OCI-LY7 (cell line): ENCODE measurements at regions not wholly inside any gene's neighbourhood (a gene's known extent, or its start where the extent isn't known, plus 50 kb on each side); places are given as distances from the start of the nearest gene placed in this dataset.

Source experiments
- BruUV-seq: library from RNA; stranded (reverse); fragments of 400-500 nt; replicated peaks from 2 replicates; lab custom pipeline; 2021; lab: Mats Ljungman, UMichigan
- CTCF ChIA-PET: fragments of 300-600 bp; sonication (Branson Sonifier 250); formaldehyde crosslinking; loops from one replicate; lab custom pipeline; 2022; ENCODE audit warnings: antibody characterized with exemption; ENCODE audit not compliant: unreplicated experiment; lab: Charles Lee
- POLR2A ChIA-PET: fragments of 300-600 bp; sonication (Branson Sonifier 250); formaldehyde crosslinking; loops from one replicate; lab custom pipeline; 2022; ENCODE audit warnings: antibody characterized with exemption; lab: Charles Lee
- DNase-seq: peaks from one replicate; pipeline ENCODE4 v3.0.0-alpha.2; 2015; ENCODE audit warnings: low spot score
- H2AFZ ChIP-seq: fragments of 200-600 bp; sonication (generic), shearing (Covaris generic); 2 replicates; pipeline ENCODE4 v1.6.1; 2014; ENCODE audit warnings: mild to moderate bottlenecking, antibody characterized with exemption, low read length, moderate library complexity
- H3K27ac ChIP-seq: fragments of 200-600 bp; sonication (generic); 2 replicates; pipeline ENCODE4 v1.5.1; 2014; ENCODE audit warnings: mixed run types, low read depth, mild to moderate bottlenecking, moderate library complexity, low read length, inconsistent platforms; ENCODE audit not compliant: poor library complexity, severe bottlenecking
- H3K36me3 ChIP-seq: fragments of 200-600 bp; sonication (generic); 2 replicates; pipeline ENCODE4 v1.6.1; 2014; ENCODE audit warnings: mild to moderate bottlenecking, antibody characterized with exemption, low read length, moderate library complexity, mixed read lengths; ENCODE audit not compliant: insufficient read depth
- H3K4me1 ChIP-seq: fragments of 200-600 bp; sonication (generic); 2 replicates; pipeline ENCODE4 v1.5.1; 2014; ENCODE audit warnings: mild to moderate bottlenecking, low read length; ENCODE audit not compliant: insufficient read depth, poor library complexity, severe bottlenecking
- H3K4me2 ChIP-seq: fragments of 200-600 bp; sonication (generic); 2 replicates; pipeline ENCODE4 v1.6.1; 2014; ENCODE audit warnings: mild to moderate bottlenecking, low read length
- H3K4me3 ChIP-seq: fragments of 200-600 bp; sonication (generic); 2 replicates; pipeline ENCODE4 v1.5.1; 2014; ENCODE audit warnings: mild to moderate bottlenecking, low read depth, low read length; ENCODE audit not compliant: poor library complexity, severe bottlenecking
- H3K79me2 ChIP-seq: fragments of 200-600 bp; sonication (generic); 2 replicates; pipeline ENCODE4 v1.6.1; 2016; ENCODE audit warnings: low read depth, mild to moderate bottlenecking, low read length, moderate library complexity, mixed read lengths; ENCODE audit not compliant: insufficient read depth
- H3K9me2 ChIP-seq: fragments of 200-600 bp; sonication (generic); 2 replicates; pipeline ENCODE4 v1.6.1; 2016; ENCODE audit warnings: mild to moderate bottlenecking, low read length, mixed read lengths; ENCODE audit not compliant: insufficient read depth
- H3K9me3 ChIP-seq: fragments of 200-600 bp; sonication (generic); 2 replicates; pipeline ENCODE4 v1.6.1; 2014; ENCODE audit warnings: mild to moderate bottlenecking, mixed run types, low read length, mixed read lengths
- H4K20me1 ChIP-seq: fragments of 200-600 bp; sonication (generic); 2 replicates; pipeline ENCODE4 v1.6.1; 2014; ENCODE audit warnings: mild to moderate bottlenecking, antibody characterized with exemption, low read length, moderate library complexity, mixed read lengths; ENCODE audit not compliant: insufficient read depth
- EZH2phosphoT487 ChIP-seq: fragments of 200-600 bp; sonication (generic); IDR thresholded peaks from 2 replicates; pipeline ENCODE4 v1.6.1; 2018; ENCODE audit warnings: low read depth, borderline replicate concordance, mild to moderate bottlenecking, mixed run types, antibody characterized with exemption, low read length, moderate library complexity, mixed read lengths
- intact Hi-C: fragments of 100-400 bp; cut with micrococcal nuclease; formaldehyde crosslinking; loops from one replicate; pipeline ENCODE4 v1.10.0; 2022; ENCODE audit not compliant: unreplicated experiment
- TF ChIP-seq, protein P1 (sequence below): fragments of 200-600 bp; sonication (generic); conservative IDR thresholded peaks from 2 replicates; pipeline ENCODE4 v1.5.1; 2014; ENCODE audit warnings: mild to moderate bottlenecking, antibody characterized with exemption, low read length, moderate library complexity, mixed read lengths

- intact Hi-C loops, result no loop called here
- no peak overlapping the region for H3K27ac ChIP-seq
- H3K36me3 ChIP-seq, result no peaks in the 10 kb centered on the region
- BruUV-seq, result no TSS peak
- H3K79me2 ChIP-seq, result no peaks in the 10 kb centered on the region
- ChIA-PET CTCF (no interaction called here), POLR2A (no interaction called here)
- no peaks in the 10 kb centered on the region for H3K4me1 ChIP-seq
- H3K4me2 ChIP-seq, result no peak overlapping the region
- no peaks in the 10 kb centered on the region for H4K20me1 ChIP-seq
- H3K4me3 ChIP-seq, result no peak overlapping the region
- 0 out of 2 replicates have a peak, but pooled peaks cover 3% of the 10 kb centered on the region for H3K9me2 ChIP-seq
- TF ChIP-seq EZH2phosphoT487, result no peak
- TF ChIP-seq, protein P1, sequence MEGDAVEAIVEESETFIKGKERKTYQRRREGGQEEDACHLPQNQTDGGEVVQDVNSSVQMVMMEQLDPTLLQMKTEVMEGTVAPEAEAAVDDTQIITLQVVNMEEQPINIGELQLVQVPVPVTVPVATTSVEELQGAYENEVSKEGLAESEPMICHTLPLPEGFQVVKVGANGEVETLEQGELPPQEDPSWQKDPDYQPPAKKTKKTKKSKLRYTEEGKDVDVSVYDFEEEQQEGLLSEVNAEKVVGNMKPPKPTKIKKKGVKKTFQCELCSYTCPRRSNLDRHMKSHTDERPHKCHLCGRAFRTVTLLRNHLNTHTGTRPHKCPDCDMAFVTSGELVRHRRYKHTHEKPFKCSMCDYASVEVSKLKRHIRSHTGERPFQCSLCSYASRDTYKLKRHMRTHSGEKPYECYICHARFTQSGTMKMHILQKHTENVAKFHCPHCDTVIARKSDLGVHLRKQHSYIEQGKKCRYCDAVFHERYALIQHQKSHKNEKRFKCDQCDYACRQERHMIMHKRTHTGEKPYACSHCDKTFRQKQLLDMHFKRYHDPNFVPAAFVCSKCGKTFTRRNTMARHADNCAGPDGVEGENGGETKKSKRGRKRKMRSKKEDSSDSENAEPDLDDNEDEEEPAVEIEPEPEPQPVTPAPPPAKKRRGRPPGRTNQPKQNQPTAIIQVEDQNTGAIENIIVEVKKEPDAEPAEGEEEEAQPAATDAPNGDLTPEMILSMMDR, result no peak
- H2AFZ ChIP-seq, result no peak overlapping the region
- no peak for DNase-seq
- H3K9me3 ChIP-seq, result no peaks in the 10 kb centered on the region
Measured at GRCh38 chr4:133982533-133983224, 218.9 kb downstream of the PABPC4L start.

- Histone ChIP-seq H3K4me1 (no peaks in the 10 kb centered on the region), H3K9me3 (no peaks in the 10 kb centered on the region), H2AFZ (no peak overlapping the region), H4K20me1 (no peaks in the 10 kb centered on the region), H3K36me3 (no peaks in the 10 kb centered on the region), H3K4me3 (no peak overlapping the region), H3K4me2 (no peak overlapping the region), H3K79me2 (no peaks in the 10 kb centered on the region), H3K9me2 (0 out of 2 replicates have a peak, but pooled peaks cover 3% of the 10 kb centered on the region), H3K27ac (no peak overlapping the region)
- intact Hi-C loops, result no loop called here
- ChIA-PET POLR2A (no interaction called here), CTCF (no interaction called here)
- TF ChIP-seq EZH2phosphoT487, result no peak
- TF ChIP-seq, protein P1, result no peak
- BruUV-seq, result no TSS peak
- DNase-seq, result no peak
Measured at GRCh38 chr4:133981327-133981726, 220.3 kb downstream of the PABPC4L start.

DNA sequence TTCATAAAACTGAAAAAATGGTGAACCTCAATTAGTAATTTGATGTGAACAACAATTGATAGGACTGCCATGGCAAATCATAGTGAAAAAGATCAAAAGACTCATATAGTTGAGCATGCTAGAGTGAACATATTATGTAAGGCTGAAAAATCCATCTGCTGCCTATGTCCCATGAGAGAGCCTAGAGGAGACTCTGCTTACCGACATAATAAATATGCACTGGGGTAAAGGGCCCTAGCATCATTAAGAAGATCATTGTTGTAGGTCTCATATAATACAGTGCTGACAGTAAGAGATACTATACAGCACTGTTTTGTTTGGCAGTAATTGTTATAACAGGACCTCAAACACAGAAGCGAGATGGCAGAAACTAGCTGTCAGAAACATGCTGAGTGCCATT is 229.0 kb downstream of the PABPC4L start:
- Histone ChIP-seq H3K9me3 (no peaks in the 10 kb centered on the region), H3K9me2 (no peaks in the 10 kb centered on the region), H3K27ac (no peak overlapping the region), H3K4me1 (no peaks in the 10 kb centered on the region), H3K4me2 (no peak overlapping the region), H3K4me3 (no peak overlapping the region), H3K79me2 (no peaks in the 10 kb centered on the region), H3K36me3 (no peaks in the 10 kb centered on the region), H4K20me1 (no peaks in the 10 kb centered on the region), H2AFZ (no peak overlapping the region)
- intact Hi-C loops, result no loop called here
- no peak for TF ChIP-seq EZH2phosphoT487
- TF ChIP-seq, protein P1, result no peak
- BruUV-seq, result no TSS peak
- POLR2A ChIA-PET, result no interaction called here
- CTCF ChIA-PET, result no interaction called here
- DNase-seq, result no peak
